Tibial nerve (tissue), 4 donors: ENCODE measurements at regions not wholly inside any gene's neighbourhood (a gene's known extent, or its start where the extent isn't known, plus 50 kb on each side); places are given as distances from the start of the nearest gene placed in this dataset.

Experiments
- DNase-seq, 2 donors: peaks; one replicate each; pipeline ENCODE4 v3.0.0-alpha.2; 2019; ENCODE audit warnings: low spot score in 2 of 2
- H3K27ac ChIP-seq, 4 donors: fragments of 200-600 bp; sonication (generic) in 3 of 4; one replicate each; pipeline ENCODE4 v1.5.1; 2017 to 2019; ENCODE audit warnings: mild to moderate bottlenecking in 1 of 4
- H3K27me3 ChIP-seq, 2 donors: fragments of 200-600 bp; sonication (generic) in 1 of 2; one replicate each; pipeline versions ENCODE4 v1.5.1 to v1.6.0; 2017 to 2019
- H3K36me3 ChIP-seq, 3 donors: fragments of 200-600 bp; sonication (generic); one replicate each; pipeline ENCODE4 v1.5.1; 2018 to 2019
- H3K4me1 ChIP-seq, 4 donors: fragments of 200-600 bp; sonication (generic) in 3 of 4; one replicate each; pipeline ENCODE4 v1.5.1; 2017 to 2019
- H3K4me3 ChIP-seq, 4 donors: fragments of 200-600 bp; sonication (generic) in 3 of 4; one replicate each; pipeline ENCODE4 v1.5.1; 2017 to 2019; ENCODE audit warnings: mild to moderate bottlenecking in 1 of 4, moderate library complexity in 1 of 4
- H3K9me3 ChIP-seq, 4 donors: fragments of 200-600 bp; sonication (generic) in 3 of 4; one replicate each; pipeline ENCODE4 v1.5.1; 2017 to 2019
- CTCF ChIP-seq, 5 experiments: fragments of 200-600 bp in 3 of 5; fragments of 450-650 bp in 2 of 5; sonication (generic) in 3 of 5; IDR thresholded peaks; one replicate each; pipeline ENCODE4 v1.5.1; 2016 to 2019; ENCODE audit warnings: antibody characterized with exemption in 5 of 5, mild to moderate bottlenecking in 3 of 5, moderate library complexity in 2 of 5
- EP300 ChIP-seq, 2 donors: sonication (generic); formaldehyde crosslinking; IDR thresholded peaks; one replicate each; pipeline ENCODE4 v1.6.1; 2017; ENCODE audit warnings: antibody characterized with exemption in 2 of 2, mild to moderate bottlenecking in 1 of 2
- POLR2A ChIP-seq, 2 donors: fragments of 450-650 bp; IDR thresholded peaks; one replicate each; pipeline ENCODE4 v1.6.1; 2017; ENCODE audit warnings: antibody characterized with exemption in 2 of 2, mild to moderate bottlenecking in 2 of 2, moderate library complexity in 2 of 2
- WGBS, 2 donors: methylation state at CpG; one replicate each; pipeline ENCODE4 v1.1.5; 2018; 5-methylcytosine and 5-hydroxymethylcytosine counted together

- no peaks in the 10 kb centered on the region for H3K27me3 ChIP-seq
- H3K4me3 ChIP-seq = no peak overlapping the region
- H3K27ac ChIP-seq = no peak overlapping the region
- H3K9me3 ChIP-seq = no peaks in the 10 kb centered on the region
- TF ChIP-seq POLR2A (IDR thresholded peaks at IDR 0.05) (no peak), EP300 (IDR thresholded peaks at IDR 0.05) (no peak), CTCF (IDR thresholded peaks at IDR 0.05) (no peak)
- H3K4me1 ChIP-seq = no peaks in the 10 kb centered on the region
- no peaks in the 10 kb centered on the region for H3K36me3 ChIP-seq
- 84 to 89% methylated on average over 8 of the region's 8 CpGs for WGBS, 2 donors
- DNase-seq = no peak
Observed at GRCh38 chr4:152090543-152090942, 329.7 kb upstream of the GATB start.

- 55 to 56% methylated on average over 2 of the region's 2 CpGs for WGBS, 2 donors
- Histone ChIP-seq H3K4me1 (no peaks in the 10 kb centered on the region), H3K4me3 (no peak overlapping the region), H3K36me3 (no peaks in the 10 kb centered on the region), H3K9me3 (no peaks in the 10 kb centered on the region), H3K27ac (no peak overlapping the region), H3K27me3 (no peaks in the 10 kb centered on the region)
- TF ChIP-seq POLR2A (IDR thresholded peaks at IDR 0.05) (no peak), EP300 (IDR thresholded peaks at IDR 0.05) (no peak), CTCF (IDR thresholded peaks at IDR 0.05) (no peak)
- no peak for DNase-seq
Observed at GRCh38 chr4:152089584-152089983, 328.8 kb upstream of the GATB start.

GRCh38 chr4:152087335-152087734 lies 326.5 kb upstream of the GATB start:
- Histone ChIP-seq H3K27me3 (no peaks in the 10 kb centered on the region), H3K4me1 (no peaks in the 10 kb centered on the region), H3K36me3 (no peaks in the 10 kb centered on the region), H3K9me3 (no peaks in the 10 kb centered on the region), H3K4me3 (no peak overlapping the region), H3K27ac (no peak overlapping the region)
- no peak for TF ChIP-seq POLR2A (IDR thresholded peaks at IDR 0.05)
- no peak for TF ChIP-seq EP300 (IDR thresholded peaks at IDR 0.05)
- TF ChIP-seq CTCF (IDR thresholded peaks at IDR 0.05) = no peak
- no peak for DNase-seq
- 69 to 75% methylated on average over 6 of the region's 6 CpGs for WGBS, 2 donors

- no peaks in the 10 kb centered on the region for H3K36me3 ChIP-seq
- no peaks in the 10 kb centered on the region for H3K27me3 ChIP-seq
- no peaks in the 10 kb centered on the region for H3K4me1 ChIP-seq
- H3K4me3 ChIP-seq = no peak overlapping the region
- no peaks in the 10 kb centered on the region for H3K9me3 ChIP-seq
- 17 to 33% methylated on average over 1 of the region's 1 CpG for WGBS, 2 donors
- no peak for TF ChIP-seq CTCF (IDR thresholded peaks at IDR 0.05)
- TF ChIP-seq POLR2A (IDR thresholded peaks at IDR 0.05) = no peak
- H3K27ac ChIP-seq = no peak overlapping the region
- DNase-seq = no peak
Observed at GRCh38 chr4:152085657-152086056, 324.9 kb upstream of the GATB start.

GRCh38 chr4:152083338-152083737 lies 322.5 kb upstream of the GATB start:
- Histone ChIP-seq H3K36me3 (no peaks in the 10 kb centered on the region), H3K27ac (no peak overlapping the region), H3K4me1 (no peaks in the 10 kb centered on the region), H3K9me3 (no peaks in the 10 kb centered on the region), H3K4me3 (no peak overlapping the region), H3K27me3 (no peaks in the 10 kb centered on the region)
- 65 to 81% methylated on average over 6 of the region's 6 CpGs for WGBS, 2 donors
- TF ChIP-seq CTCF (IDR thresholded peaks at IDR 0.05) (no peak), EP300 (IDR thresholded peaks at IDR 0.05) (no peak), POLR2A (IDR thresholded peaks at IDR 0.05) (no peak)
- DNase-seq = no peak
